GM23338 (cell line): ENCODE measurements at regions not wholly inside any gene's neighbourhood (a gene's known extent, or its start where the extent isn't known, plus 50 kb on each side); places are given as distances from the start of the nearest gene placed in this dataset.

ENCODE experiments used
- ATAC-seq: fragments of 200-7000 bp; cut with Tn5 transposase; 3 replicates; pipeline ENCODE4 v1.9.1; 2020
- DNase-seq: peaks from one replicate; pipeline ENCODE4 v3.0.0-alpha.2; 2015; ENCODE audit warnings: low spot score
- H2AFZ ChIP-seq: fragments of 200-600 bp; sonication (generic); 2 replicates; pipeline ENCODE4 v1.8.0; 2016; ENCODE audit warnings: antibody characterized with exemption, mild to moderate bottlenecking, moderate library complexity
- H3F3A ChIP-seq: fragments of 200-600 bp; sonication (generic); replicated peaks from 2 replicates; pipeline ENCODE4 v1.8.0; 2017; ENCODE audit warnings: antibody characterized with exemption, mixed run types, low read depth
- H3K27ac ChIP-seq: fragments of 200-600 bp; sonication (generic); 2 replicates; pipeline ENCODE4 v1.6.1; 2016; ENCODE audit warnings: low read depth
- H3K27me3 ChIP-seq: fragments of 200-600 bp; sonication (generic); 2 replicates; pipeline ENCODE4 v1.8.0; 2016; ENCODE audit warnings: mild to moderate bottlenecking, mixed run types, moderate library complexity; ENCODE audit not compliant: insufficient read depth
- H3K36me3 ChIP-seq: fragments of 200-600 bp; sonication (generic); 2 replicates; pipeline ENCODE4 v1.8.0; 2016; ENCODE audit warnings: mild to moderate bottlenecking; ENCODE audit not compliant: insufficient read depth
- H3K4me1 ChIP-seq: fragments of 200-600 bp; sonication (generic); 2 replicates; pipeline ENCODE4 v1.8.0; 2016; ENCODE audit warnings: mild to moderate bottlenecking, moderate library complexity; ENCODE audit not compliant: insufficient read depth
- H3K4me2 ChIP-seq: fragments of 200-600 bp; sonication (generic); 2 replicates; pipeline ENCODE4 v1.7.1; 2017; ENCODE audit warnings: mixed run types
- H3K4me3 ChIP-seq: fragments of 200-600 bp; sonication (generic); 2 replicates; pipeline ENCODE4 v1.6.1; 2016; ENCODE audit warnings: mixed run types
- H3K79me2 ChIP-seq: fragments of 200-600 bp; sonication (generic); replicated peaks from 2 replicates; pipeline ENCODE4 v1.8.0; 2017; ENCODE audit warnings: mild to moderate bottlenecking; ENCODE audit not compliant: insufficient read depth
- H3K9me2 ChIP-seq: fragments of 200-600 bp; sonication (generic); 2 replicates; pipeline ENCODE4 v1.8.0; 2017; ENCODE audit not compliant: insufficient read depth
- H4K20me1 ChIP-seq: fragments of 200-600 bp; sonication (generic); replicated peaks from 2 replicates; pipeline ENCODE4 v1.8.0; 2017; ENCODE audit warnings: mild to moderate bottlenecking; ENCODE audit not compliant: insufficient read depth
- H3K27ac Mint-ChIP-seq: 2 replicates; pipeline ENCODE4 v1.8.0; 2020; ENCODE audit warnings: inconsistent platforms, mild to moderate bottlenecking, moderate library complexity, mixed read lengths
- H3K27me3 Mint-ChIP-seq: 3 replicates; pipeline ENCODE4 v1.8.0; 2022; ENCODE audit warnings: low read depth, mild to moderate bottlenecking, moderate library complexity, mixed read lengths, inconsistent platforms; ENCODE audit not compliant: insufficient read depth, poor library complexity
- H3K36me3 Mint-ChIP-seq: 3 replicates; pipeline ENCODE4 v1.8.0; 2021; ENCODE audit warnings: low read depth, mild to moderate bottlenecking, inconsistent platforms, moderate library complexity, mixed read lengths
- H3K4me1 Mint-ChIP-seq: 3 replicates; pipeline ENCODE4 v1.8.0; 2020; ENCODE audit warnings: mild to moderate bottlenecking, inconsistent platforms, mixed read lengths
- H3K4me3 Mint-ChIP-seq: 3 replicates; pipeline ENCODE4 v1.8.0; 2021; ENCODE audit warnings: moderate library complexity, mild to moderate bottlenecking, inconsistent platforms, mixed read lengths
- H3K9me3 Mint-ChIP-seq: 3 replicates; pipeline ENCODE4 v1.8.0; 2020; ENCODE audit warnings: moderate library complexity, mild to moderate bottlenecking, inconsistent platforms, mixed read lengths
- CTCF ChIP-seq, 2 experiments: fragments of 200-600 bp in 1 of 2; sonication (generic) in 1 of 2; conservative IDR thresholded peaks; 2 replicates each; pipeline versions ENCODE4 v1.5.1 to v1.6.1; 2016 to 2017; ENCODE audit warnings: antibody characterized with exemption in 2 of 2, low read depth in 2 of 2, mild to moderate bottlenecking in 2 of 2, moderate library complexity in 1 of 2
- EZH2 ChIP-seq: fragments of 200-600 bp; sonication (generic); IDR thresholded peaks from one replicate; pipeline ENCODE4 v1.8.0; 2017; ENCODE audit warnings: antibody characterized with exemption, mild to moderate bottlenecking, low read depth; ENCODE audit not compliant: unreplicated experiment
- EZH2phosphoT487 ChIP-seq: fragments of 200-600 bp; sonication (generic); IDR thresholded peaks from one replicate; pipeline ENCODE4 v1.8.1; 2018; ENCODE audit warnings: antibody characterized with exemption; ENCODE audit not compliant: unreplicated experiment
- POLR2AphosphoS5 ChIP-seq: IDR thresholded peaks from 2 replicates; pipeline ENCODE4 v1.6.1; 2016; ENCODE audit warnings: antibody characterized with exemption, low read depth
- STAT1 ChIP-seq: IDR thresholded peaks from one replicate; pipeline ENCODE4 v1.6.1; 2016; ENCODE audit warnings: antibody characterized with exemption; ENCODE audit not compliant: unreplicated experiment
- ZNF331 ChIP-seq: fragments of 250-450 bp; sonication (Bioruptor Pico); IDR thresholded peaks from 2 replicates; pipeline ENCODE4 v1.5.0; 2020; ENCODE audit warnings: low read depth, mild to moderate bottlenecking, moderate library complexity
- TF ChIP-seq, protein P1 (sequence below): IDR thresholded peaks from one replicate; pipeline ENCODE4 v1.6.1; 2018; ENCODE audit warnings: antibody characterized with exemption; ENCODE audit not compliant: unreplicated experiment
- TF ChIP-seq, protein P2 (sequence below): fragments of 250-450 bp; sonication (Bioruptor Pico); IDR thresholded peaks from 2 replicates; pipeline ENCODE4 v1.5.0; 2020; ENCODE audit warnings: mild to moderate bottlenecking, moderate library complexity

DNA sequence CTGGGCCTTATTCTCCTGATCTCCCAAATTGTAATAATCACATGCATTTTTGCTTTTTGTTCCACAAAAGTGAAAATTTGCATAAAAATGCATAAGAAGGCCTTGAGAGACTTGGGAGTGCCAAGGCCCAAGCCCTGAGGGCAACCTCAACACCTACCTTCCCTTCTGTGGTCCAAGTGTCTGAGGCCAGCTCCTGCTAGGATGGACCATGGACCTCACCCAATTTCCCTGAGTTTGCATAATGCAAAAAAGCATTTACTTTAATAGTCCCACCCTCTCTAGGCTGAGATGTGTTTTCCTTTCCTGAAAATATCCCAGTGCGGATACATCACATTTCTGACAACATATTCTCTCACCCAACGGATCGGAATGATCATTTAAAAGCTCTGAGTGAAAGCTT lies 194.1 kb upstream of the TENM4 start:
- Histone ChIP-seq H3F3A (no peaks in the 10 kb centered on the region), H3K36me3 (no peaks in the 10 kb centered on the region), H3K4me3 (no peak overlapping the region), H3K9me2 (peaks cover 7% of the 10 kb centered on the region; the same call in 1 of the 2 replicates), H3K27ac (no peak overlapping the region), H4K20me1 (no peaks in the 10 kb centered on the region), H3K79me2 (no peaks in the 10 kb centered on the region), H2AFZ (no peak overlapping the region), H3K27me3 (no peaks in the 10 kb centered on the region), H3K4me2 (no peak overlapping the region), H3K4me1 (no peaks in the 10 kb centered on the region)
- TF ChIP-seq, protein P1, sequence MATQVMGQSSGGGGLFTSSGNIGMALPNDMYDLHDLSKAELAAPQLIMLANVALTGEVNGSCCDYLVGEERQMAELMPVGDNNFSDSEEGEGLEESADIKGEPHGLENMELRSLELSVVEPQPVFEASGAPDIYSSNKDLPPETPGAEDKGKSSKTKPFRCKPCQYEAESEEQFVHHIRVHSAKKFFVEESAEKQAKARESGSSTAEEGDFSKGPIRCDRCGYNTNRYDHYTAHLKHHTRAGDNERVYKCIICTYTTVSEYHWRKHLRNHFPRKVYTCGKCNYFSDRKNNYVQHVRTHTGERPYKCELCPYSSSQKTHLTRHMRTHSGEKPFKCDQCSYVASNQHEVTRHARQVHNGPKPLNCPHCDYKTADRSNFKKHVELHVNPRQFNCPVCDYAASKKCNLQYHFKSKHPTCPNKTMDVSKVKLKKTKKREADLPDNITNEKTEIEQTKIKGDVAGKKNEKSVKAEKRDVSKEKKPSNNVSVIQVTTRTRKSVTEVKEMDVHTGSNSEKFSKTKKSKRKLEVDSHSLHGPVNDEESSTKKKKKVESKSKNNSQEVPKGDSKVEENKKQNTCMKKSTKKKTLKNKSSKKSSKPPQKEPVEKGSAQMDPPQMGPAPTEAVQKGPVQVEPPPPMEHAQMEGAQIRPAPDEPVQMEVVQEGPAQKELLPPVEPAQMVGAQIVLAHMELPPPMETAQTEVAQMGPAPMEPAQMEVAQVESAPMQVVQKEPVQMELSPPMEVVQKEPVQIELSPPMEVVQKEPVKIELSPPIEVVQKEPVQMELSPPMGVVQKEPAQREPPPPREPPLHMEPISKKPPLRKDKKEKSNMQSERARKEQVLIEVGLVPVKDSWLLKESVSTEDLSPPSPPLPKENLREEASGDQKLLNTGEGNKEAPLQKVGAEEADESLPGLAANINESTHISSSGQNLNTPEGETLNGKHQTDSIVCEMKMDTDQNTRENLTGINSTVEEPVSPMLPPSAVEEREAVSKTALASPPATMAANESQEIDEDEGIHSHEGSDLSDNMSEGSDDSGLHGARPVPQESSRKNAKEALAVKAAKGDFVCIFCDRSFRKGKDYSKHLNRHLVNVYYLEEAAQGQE = no peak
- TF ChIP-seq EZH2 = no peak
- no peak for TF ChIP-seq EZH2phosphoT487
- no peak for TF ChIP-seq CTCF (conservative IDR thresholded peaks at IDR 0.05; ENCODE audit: low read depth in 2 of 2)
- no peak for TF ChIP-seq POLR2AphosphoS5
- H3K36me3 Mint-ChIP-seq = no peaks in the 10 kb centered on the region
- no peaks in the 10 kb centered on the region for H3K4me1 Mint-ChIP-seq
- no peak overlapping the region for H3K4me3 Mint-ChIP-seq
- ATAC-seq = no peak
- no peaks in the 10 kb centered on the region for H3K27me3 Mint-ChIP-seq
- H3K27ac Mint-ChIP-seq = no peak overlapping the region
- H3K9me3 Mint-ChIP-seq = no peaks in the 10 kb centered on the region; the same call in 2 of the 3 replicates
- DNase-seq = no peak

DNA sequence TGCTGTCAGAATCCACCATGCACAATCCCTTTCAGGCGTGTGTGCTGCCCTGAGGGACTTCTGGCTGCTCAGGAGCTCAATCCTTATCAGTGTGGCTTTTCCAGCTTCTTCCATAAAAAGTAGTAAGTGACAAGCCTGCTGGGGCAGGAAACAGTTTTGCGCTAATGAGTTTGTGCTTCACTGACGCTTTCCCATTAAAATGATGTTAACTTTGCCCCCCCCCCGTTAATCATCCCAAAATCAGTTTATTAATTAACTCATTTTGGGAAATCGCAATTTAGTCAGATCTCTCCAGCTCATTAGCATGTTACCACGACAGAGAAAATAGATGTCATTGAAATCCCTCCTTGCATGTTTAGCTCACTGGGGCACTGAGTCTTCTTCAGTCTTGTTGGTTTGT lies 186.5 kb upstream of the TENM4 start:
- Mint-ChIP-seq H3K9me3 (no peaks in the 10 kb centered on the region; the same call in 2 of the 3 replicates), H3K27me3 (no peaks in the 10 kb centered on the region), H3K4me1 (no peaks in the 10 kb centered on the region), H3K4me3 (no peak overlapping the region), H3K27ac (no peak overlapping the region), H3K36me3 (no peaks in the 10 kb centered on the region)
- DNase-seq (no peak), ATAC-seq (no peak)
- Histone ChIP-seq H3K27ac (no peak overlapping the region), H3K4me1 (no peaks in the 10 kb centered on the region), H3K27me3 (no peaks in the 10 kb centered on the region), H3K4me2 (no peak overlapping the region), H3K79me2 (no peaks in the 10 kb centered on the region), H4K20me1 (no peaks in the 10 kb centered on the region), H3K36me3 (no peaks in the 10 kb centered on the region), H3F3A (no peaks in the 10 kb centered on the region), H2AFZ (no peak overlapping the region), H3K4me3 (no peak overlapping the region), H3K9me2 (peaks cover 4% of the 10 kb centered on the region; the same call in 1 of the 2 replicates)
- TF ChIP-seq, protein P2, sequence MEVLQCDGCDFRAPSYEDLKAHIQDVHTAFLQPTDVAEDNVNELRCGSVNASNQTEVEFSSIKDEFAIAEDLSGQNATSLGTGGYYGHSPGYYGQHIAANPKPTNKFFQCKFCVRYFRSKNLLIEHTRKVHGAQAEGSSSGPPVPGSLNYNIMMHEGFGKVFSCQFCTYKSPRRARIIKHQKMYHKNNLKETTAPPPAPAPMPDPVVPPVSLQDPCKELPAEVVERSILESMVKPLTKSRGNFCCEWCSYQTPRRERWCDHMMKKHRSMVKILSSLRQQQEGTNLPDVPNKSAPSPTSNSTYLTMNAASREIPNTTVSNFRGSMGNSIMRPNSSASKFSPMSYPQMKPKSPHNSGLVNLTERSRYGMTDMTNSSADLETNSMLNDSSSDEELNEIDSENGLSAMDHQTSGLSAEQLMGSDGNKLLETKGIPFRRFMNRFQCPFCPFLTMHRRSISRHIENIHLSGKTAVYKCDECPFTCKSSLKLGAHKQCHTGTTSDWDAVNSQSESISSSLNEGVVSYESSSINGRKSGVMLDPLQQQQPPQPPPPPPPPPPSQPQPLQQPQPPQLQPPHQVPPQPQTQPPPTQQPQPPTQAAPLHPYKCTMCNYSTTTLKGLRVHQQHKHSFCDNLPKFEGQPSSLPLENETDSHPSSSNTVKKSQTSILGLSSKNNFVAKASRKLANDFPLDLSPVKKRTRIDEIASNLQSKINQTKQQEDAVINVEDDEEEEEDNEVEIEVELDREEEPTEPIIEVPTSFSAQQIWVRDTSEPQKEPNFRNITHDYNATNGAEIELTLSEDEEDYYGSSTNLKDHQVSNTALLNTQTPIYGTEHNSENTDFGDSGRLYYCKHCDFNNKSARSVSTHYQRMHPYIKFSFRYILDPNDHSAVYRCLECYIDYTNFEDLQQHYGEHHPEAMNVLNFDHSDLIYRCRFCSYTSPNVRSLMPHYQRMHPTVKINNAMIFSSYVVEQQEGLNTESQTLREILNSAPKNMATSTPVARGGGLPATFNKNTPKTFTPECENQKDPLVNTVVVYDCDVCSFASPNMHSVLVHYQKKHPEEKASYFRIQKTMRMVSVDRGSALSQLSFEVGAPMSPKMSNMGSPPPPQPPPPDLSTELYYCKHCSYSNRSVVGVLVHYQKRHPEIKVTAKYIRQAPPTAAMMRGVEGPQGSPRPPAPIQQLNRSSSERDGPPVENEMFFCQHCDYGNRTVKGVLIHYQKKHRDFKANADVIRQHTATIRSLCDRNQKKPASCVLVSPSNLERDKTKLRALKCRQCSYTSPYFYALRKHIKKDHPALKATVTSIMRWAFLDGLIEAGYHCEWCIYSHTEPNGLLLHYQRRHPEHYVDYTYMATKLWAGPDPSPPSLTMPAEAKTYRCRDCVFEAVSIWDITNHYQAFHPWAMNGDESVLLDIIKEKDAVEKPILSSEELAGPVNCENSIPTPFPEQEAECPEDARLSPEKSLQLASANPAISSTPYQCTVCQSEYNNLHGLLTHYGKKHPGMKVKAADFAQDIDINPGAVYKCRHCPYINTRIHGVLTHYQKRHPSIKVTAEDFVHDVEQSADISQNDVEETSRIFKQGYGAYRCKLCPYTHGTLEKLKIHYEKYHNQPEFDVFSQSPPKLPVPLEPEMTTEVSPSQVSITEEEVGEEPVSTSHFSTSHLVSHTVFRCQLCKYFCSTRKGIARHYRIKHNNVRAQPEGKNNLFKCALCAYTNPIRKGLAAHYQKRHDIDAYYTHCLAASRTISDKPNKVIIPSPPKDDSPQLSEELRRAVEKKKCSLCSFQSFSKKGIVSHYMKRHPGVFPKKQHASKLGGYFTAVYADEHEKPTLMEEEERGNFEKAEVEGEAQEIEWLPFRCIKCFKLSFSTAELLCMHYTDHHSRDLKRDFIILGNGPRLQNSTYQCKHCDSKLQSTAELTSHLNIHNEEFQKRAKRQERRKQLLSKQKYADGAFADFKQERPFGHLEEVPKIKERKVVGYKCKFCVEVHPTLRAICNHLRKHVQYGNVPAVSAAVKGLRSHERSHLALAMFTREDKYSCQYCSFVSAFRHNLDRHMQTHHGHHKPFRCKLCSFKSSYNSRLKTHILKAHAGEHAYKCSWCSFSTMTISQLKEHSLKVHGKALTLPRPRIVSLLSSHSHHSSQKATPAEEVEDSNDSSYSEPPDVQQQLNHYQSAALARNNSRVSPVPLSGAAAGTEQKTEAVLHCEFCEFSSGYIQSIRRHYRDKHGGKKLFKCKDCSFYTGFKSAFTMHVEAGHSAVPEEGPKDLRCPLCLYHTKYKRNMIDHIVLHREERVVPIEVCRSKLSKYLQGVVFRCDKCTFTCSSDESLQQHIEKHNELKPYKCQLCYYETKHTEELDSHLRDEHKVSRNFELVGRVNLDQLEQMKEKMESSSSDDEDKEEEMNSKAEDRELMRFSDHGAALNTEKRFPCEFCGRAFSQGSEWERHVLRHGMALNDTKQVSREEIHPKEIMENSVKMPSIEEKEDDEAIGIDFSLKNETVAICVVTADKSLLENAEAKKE (CRISPR knock-in tag) = no peak
- TF ChIP-seq STAT1 (no peak), CTCF (conservative IDR thresholded peaks at IDR 0.05; ENCODE audit: low read depth in 2 of 2) (no peak), ZNF331 (CRISPR knock-in tag) (no peak)
